B cell (primary cell): ENCODE measurements at regions not wholly inside any gene's neighbourhood (a gene's known extent, or its start where the extent isn't known, plus 50 kb on each side); places are given as distances from the start of the nearest gene placed in this dataset.
"Not testable (repeated sequence)": the region's sequence is repeated elsewhere in the genome, so short reads cannot be mapped to it uniquely, and the experiment has no call there.

Experiments used
- ATAC-seq: fragments of 200-7000 bp; cut with Tn5 transposase; one replicate; pipeline ENCODE4 v1.10.0; 2021; ENCODE audit warnings: low read depth, mild to moderate bottlenecking, moderate number of reproducible peaks, moderate library complexity
- CTCF ChIA-PET: fragments of 350-600 bp; sonication (Branson Sonifier 250); formaldehyde crosslinking; loops from one replicate; lab custom pipeline; 2021; ENCODE audit warnings: antibody characterized with exemption, inconsistent platforms; lab: Charles Lee
- POLR2A ChIA-PET: fragments of 350-600 bp; sonication (Branson Sonifier 250); formaldehyde crosslinking; loops from one replicate; lab custom pipeline; 2021; ENCODE audit warnings: antibody characterized with exemption; lab: Charles Lee
- DNase-seq: peaks from one replicate; pipeline ENCODE4 v3.0.0; 2013
- H2AFZ ChIP-seq: 2 replicates; pipeline ENCODE4 v1.6.1; 2012; ENCODE audit warnings: mild to moderate bottlenecking, low read depth, low read length; ENCODE audit not compliant: insufficient read depth, poor library complexity, severe bottlenecking
- H3K27ac ChIP-seq, 2 donors: 1 replicate in 1 of 2; 2 replicates in 1 of 2; pipeline ENCODE4 v1.5.1; 2012 to 2013; ENCODE audit warnings: low read length in 2 of 2, mild to moderate bottlenecking in 2 of 2, moderate library complexity in 1 of 2
- H3K27me3 ChIP-seq, 4 experiments: fragments of 200-600 bp in 1 of 4; sonication (generic) in 1 of 4; replicated peaks in 1 of 4; 1 replicate in 2 of 4; 2 replicates in 2 of 4; pipeline versions ENCODE4 v1.6.1 to v1.7.0; 2013 to 2016; ENCODE audit warnings: low read length in 3 of 4, mild to moderate bottlenecking in 2 of 4, mixed read lengths in 1 of 4, moderate library complexity in 1 of 4; ENCODE audit not compliant: insufficient read depth in 4 of 4, control insufficient read depth in 3 of 4; ENCODE audit errors: control extremely low read depth in 1 of 4
- H3K36me3 ChIP-seq, 2 experiments: replicated peaks in 1 of 2; 1 replicate in 1 of 2; 2 replicates in 1 of 2; pipeline versions ENCODE4 v1.6.1 to v1.7.1; 2013; ENCODE audit warnings: low read length in 1 of 2; ENCODE audit not compliant: insufficient read depth in 2 of 2, control insufficient read depth in 1 of 2; ENCODE audit errors: control extremely low read depth in 1 of 2, extremely low read depth in 1 of 2
- H3K4me1 ChIP-seq, 2 donors: fragments of 200-600 bp in 1 of 2; sonication (generic) in 1 of 2; 1 replicate in 1 of 2; 2 replicates in 1 of 2; pipeline versions ENCODE4 v1.5.1 to v1.6.1; 2013 to 2017; ENCODE audit warnings: low read length in 2 of 2; ENCODE audit not compliant: control insufficient read depth in 2 of 2, insufficient read depth in 2 of 2
- H3K4me2 ChIP-seq: replicated peaks from 2 replicates; pipeline ENCODE3; 2012; ENCODE audit warnings: mild to moderate bottlenecking, low read depth, low read length; ENCODE audit not compliant: poor library complexity, severe bottlenecking
- H3K4me3 ChIP-seq, 5 experiments: fragments of 200-600 bp in 1 of 5; sonication (generic) in 1 of 5; 1 replicate in 3 of 5; 2 replicates in 2 of 5; pipeline versions ENCODE4 v1.5.1 to v1.7.0; 2011 to 2016; ENCODE audit warnings: low read length in 4 of 5, mild to moderate bottlenecking in 4 of 5, low read depth in 2 of 5, control low read depth in 1 of 5, moderate library complexity in 1 of 5; ENCODE audit not compliant: insufficient read depth in 1 of 5; ENCODE audit errors: control extremely low read depth in 1 of 5, extremely low read depth in 1 of 5
- H3K79me2 ChIP-seq: fragments of 200-600 bp; sonication (generic); one replicate; pipeline ENCODE4 v1.6.0; 2016; ENCODE audit warnings: low read length; ENCODE audit not compliant: control insufficient read depth, insufficient read depth
- H3K9ac ChIP-seq: fragments of 200-600 bp; sonication (generic); 2 replicates; pipeline ENCODE4 v1.6.1; 2017; ENCODE audit warnings: mild to moderate bottlenecking, low read length, moderate library complexity
- H3K9me3 ChIP-seq, 3 donors: one replicate each; pipeline versions ENCODE4 v1.6.1 to v1.7.1; 2013; ENCODE audit warnings: low read length in 2 of 3; ENCODE audit not compliant: control insufficient read depth in 2 of 3, insufficient read depth in 1 of 3; ENCODE audit errors: control extremely low read depth in 1 of 3
- H4K20me1 ChIP-seq: 2 replicates; pipeline ENCODE4 v1.6.0; 2012; ENCODE audit warnings: mild to moderate bottlenecking, low read length; ENCODE audit not compliant: insufficient read depth, control insufficient read depth, poor library complexity, severe bottlenecking
- H3K27ac Mint-ChIP-seq: one replicate; pipeline ENCODE4 v1.8.0; 2021; ENCODE audit warnings: mixed read lengths
- H3K27me3 Mint-ChIP-seq: one replicate; pipeline ENCODE4 v1.8.0; 2021; ENCODE audit warnings: mixed read lengths
- H3K4me1 Mint-ChIP-seq: one replicate; pipeline ENCODE4 v1.8.0; 2021; ENCODE audit warnings: mixed read lengths
- H3K4me3 Mint-ChIP-seq: one replicate; pipeline ENCODE4 v1.8.0; 2021; ENCODE audit warnings: mixed read lengths
- H3K9me3 Mint-ChIP-seq: one replicate; pipeline ENCODE4 v1.8.0; 2022; ENCODE audit warnings: mixed read lengths; ENCODE audit not compliant: insufficient read depth
- WGBS: methylation state at CpG from one replicate; pipeline ENCODE4 v1.1.5; 2013; ENCODE audit warnings: missing lambda C conversion rate; ENCODE audit not compliant: insufficient coverage; 5-methylcytosine and 5-hydroxymethylcytosine counted together
- intact Hi-C: fragments of 100-400 bp; cut with micrococcal nuclease; formaldehyde crosslinking; loops from one replicate; pipeline ENCODE4 v1.10.0; 2022

- peaks cover 15% of the 10 kb centered on the region for H3K27me3 Mint-ChIP-seq
- POLR2A ChIA-PET, ATAC-seq, H3K79me2 ChIP-seq, H3K4me3 Mint-ChIP-seq, H3K4me1 Mint-ChIP-seq, H3K27ac Mint-ChIP-seq, H3K9ac ChIP-seq, intact Hi-C loops, H3K4me3 ChIP-seq, H2AFZ ChIP-seq, H4K20me1 ChIP-seq, H3K27ac ChIP-seq, H3K27me3 ChIP-seq, H3K36me3 ChIP-seq, H3K9me3 ChIP-seq, H3K4me2 ChIP-seq, CTCF ChIA-PET, H3K9me3 Mint-ChIP-seq, DNase-seq, H3K4me1 ChIP-seq: not testable (repeated sequence)
Observed at GRCh38 chr7:76926416-76926815, 105.7 kb downstream of the SPDYE17 start.

- H4K20me1 ChIP-seq, H3K27me3 ChIP-seq, H3K27ac ChIP-seq, H3K36me3 ChIP-seq, H3K4me2 ChIP-seq, DNase-seq, H3K4me1 Mint-ChIP-seq, H3K27ac Mint-ChIP-seq, H3K4me3 ChIP-seq, H3K4me3 Mint-ChIP-seq, intact Hi-C loops, ATAC-seq, H3K9me3 Mint-ChIP-seq, CTCF ChIA-PET, H3K9me3 ChIP-seq, H3K9ac ChIP-seq, H2AFZ ChIP-seq, H3K4me1 ChIP-seq, H3K79me2 ChIP-seq, POLR2A ChIA-PET: not testable (repeated sequence)
- peaks cover 17% of the 10 kb centered on the region for H3K27me3 Mint-ChIP-seq
- 100% methylated on average over 2 of the region's 4 CpGs for whole genome bisulfite sequencing
Observed at GRCh38 chr7:76924756-76925155, 107.4 kb downstream of the SPDYE17 start.

- H2AFZ ChIP-seq, H3K9ac ChIP-seq, H3K4me3 Mint-ChIP-seq, H3K9me3 ChIP-seq, intact Hi-C loops, H3K36me3 ChIP-seq, H3K4me1 Mint-ChIP-seq, H4K20me1 ChIP-seq, H3K27ac ChIP-seq, H3K4me2 ChIP-seq, H3K4me1 ChIP-seq, H3K27ac Mint-ChIP-seq, H3K4me3 ChIP-seq, DNase-seq, H3K9me3 Mint-ChIP-seq, H3K79me2 ChIP-seq, POLR2A ChIA-PET, ATAC-seq, CTCF ChIA-PET, H3K27me3 ChIP-seq: not testable (repeated sequence)
- no CpG with 5 or more reads among the region's 2 CpGs for WGBS
- peaks cover 12% of the 10 kb centered on the region for H3K27me3 Mint-ChIP-seq
Observed at GRCh38 chr7:76918619-76919018, 113.5 kb downstream of the SPDYE17 start.

- peak; percentile 14 for ATAC-seq
- intact Hi-C loops, H3K4me1 ChIP-seq, H3K4me1 Mint-ChIP-seq, H3K9me3 Mint-ChIP-seq, H3K27me3 Mint-ChIP-seq, H3K27me3 ChIP-seq, DNase-seq, POLR2A ChIA-PET, H3K4me3 ChIP-seq, H3K4me3 Mint-ChIP-seq, H3K79me2 ChIP-seq, CTCF ChIA-PET, H3K4me2 ChIP-seq, H3K36me3 ChIP-seq, H3K27ac ChIP-seq, H3K9ac ChIP-seq, H3K9me3 ChIP-seq, H2AFZ ChIP-seq, H3K27ac Mint-ChIP-seq, H4K20me1 ChIP-seq: not testable (repeated sequence)
- WGBS = no CpG with 5 or more reads among the region's 1 CpG
Observed at GRCh38 chr7:76914361-76914760, 117.8 kb downstream of the SPDYE17 start.
